IMR-90 (cell line): ENCODE measurements at regions not wholly inside any gene's neighbourhood (a gene's known extent, or its start where the extent isn't known, plus 50 kb on each side); places are given as distances from the start of the nearest gene placed in this dataset.

Experiments used
- ATAC-seq: fragments of 200-7000 bp; cut with Tn5 transposase; 2 replicates; pipeline ENCODE4 v1.9.1; 2020; ENCODE audit warnings: low read depth, mild to moderate bottlenecking, moderate library complexity
- BruUV-seq: library from RNA; stranded (reverse); fragments of 400-500 nt; replicated peaks from 2 replicates; lab custom pipeline; 2021; lab: Mats Ljungman, UMichigan
- CTCF ChIA-PET: fragments of 300-600 bp; formaldehyde crosslinking; extraction: SDS; loops from one replicate; lab custom pipeline; 2021; ENCODE audit warnings: antibody characterized with exemption; lab: Yijun Ruan, JAX
- POLR2A ChIA-PET: fragments of 300-600 bp; sonication (Branson Sonifier 250); formaldehyde crosslinking; loops from one replicate; lab custom pipeline; 2022; ENCODE audit warnings: antibody characterized with exemption; ENCODE audit not compliant: unreplicated experiment; lab: Charles Lee
- DNase-seq: peaks from one replicate; pipeline ENCODE4 v3.0.0; 2013
- H2AFZ ChIP-seq: replicated peaks from 2 replicates; pipeline ENCODE3; 2013; ENCODE audit warnings: low read length, mild to moderate bottlenecking; ENCODE audit not compliant: poor library complexity
- H2AK5ac ChIP-seq: 2 replicates; pipeline ENCODE4 v1.6.1; 2013; ENCODE audit warnings: low read depth, low read length, inconsistent platforms
- H2AK9ac ChIP-seq: replicated peaks from 2 replicates; pipeline ENCODE3; 2013; ENCODE audit warnings: mild to moderate bottlenecking, low read depth, low read length, moderate library complexity; ENCODE audit not compliant: poor library complexity
- H2BK120ac ChIP-seq: 2 replicates; pipeline ENCODE4 v1.6.1; 2013; ENCODE audit warnings: low read depth, low read length, inconsistent platforms
- H2BK15ac ChIP-seq: 3 replicates; pipeline ENCODE4 v1.6.1; 2013; ENCODE audit warnings: low read depth, low read length, inconsistent platforms
- H2BK20ac ChIP-seq: 2 replicates; pipeline ENCODE4 v1.6.1; 2013; ENCODE audit warnings: low read depth, mild to moderate bottlenecking, inconsistent platforms, low read length, moderate library complexity
- H2BK5ac ChIP-seq: 2 replicates; pipeline ENCODE4 v1.6.1; 2013; ENCODE audit warnings: mild to moderate bottlenecking, low read depth, low read length, inconsistent platforms; ENCODE audit not compliant: poor library complexity, severe bottlenecking
- H3K14ac ChIP-seq: replicated peaks from 2 replicates; pipeline ENCODE4 v1.6.1; 2013; ENCODE audit warnings: low read depth, low read length, inconsistent platforms
- H3K18ac ChIP-seq: 2 replicates; pipeline ENCODE4 v1.6.1; 2013; ENCODE audit warnings: low read depth, low read length, control low read depth
- H3K23ac ChIP-seq: 2 replicates; pipeline ENCODE4 v1.6.1; 2013; ENCODE audit warnings: low read depth, low read length, inconsistent platforms
- H3K27ac ChIP-seq: 2 replicates; pipeline ENCODE4 v1.5.1; 2013; ENCODE audit warnings: mild to moderate bottlenecking, control low read depth, low read length; ENCODE audit not compliant: insufficient read depth
- H3K27me3 ChIP-seq: 2 replicates; pipeline ENCODE4 v1.6.1; 2013; ENCODE audit warnings: low read length; ENCODE audit not compliant: control insufficient read depth, insufficient read depth
- H3K36me3 ChIP-seq: 2 replicates; pipeline ENCODE4 v1.6.1; 2013; ENCODE audit warnings: low read length, mixed read lengths; ENCODE audit not compliant: control insufficient read depth, insufficient read depth
- H3K4ac ChIP-seq: 2 replicates; pipeline ENCODE4 v1.6.1; 2013; ENCODE audit warnings: low read depth, low read length, inconsistent platforms
- H3K4me1 ChIP-seq: 2 replicates; pipeline ENCODE4 v1.6.1; 2013; ENCODE audit warnings: low read length, mixed read lengths; ENCODE audit not compliant: control insufficient read depth, insufficient read depth
- H3K4me2 ChIP-seq: 2 replicates; pipeline ENCODE4 v1.6.1; 2013; ENCODE audit warnings: low read depth, mild to moderate bottlenecking, control low read depth, low read length, moderate library complexity
- H3K4me3 ChIP-seq: 2 replicates; pipeline ENCODE4 v1.5.1; 2013; ENCODE audit warnings: low read depth, mild to moderate bottlenecking, control low read depth, low read length, moderate library complexity; ENCODE audit not compliant: insufficient read depth
- H3K56ac ChIP-seq: 2 replicates; pipeline ENCODE4 v1.6.1; 2013; ENCODE audit warnings: low read length, inconsistent platforms; ENCODE audit not compliant: insufficient read depth; ENCODE audit errors: extremely low read depth
- H3K79me1 ChIP-seq, 2 experiments: 2 replicates each; pipeline ENCODE4 v1.6.1; 2013; ENCODE audit warnings: low read length in 2 of 2, inconsistent platforms in 1 of 2, low read depth in 1 of 2
- H3K9ac ChIP-seq: 2 replicates; pipeline ENCODE4 v1.6.1; 2013; ENCODE audit warnings: low read depth, low read length, control low read depth
- H3K9me1 ChIP-seq: 2 replicates; pipeline ENCODE4 v1.6.1; 2013; ENCODE audit warnings: low read length, inconsistent platforms; ENCODE audit not compliant: insufficient read depth
- H3K9me3 ChIP-seq: 2 replicates; pipeline ENCODE4 v1.6.1; 2013; ENCODE audit warnings: low read length; ENCODE audit not compliant: control insufficient read depth, insufficient read depth
- H4K20me1 ChIP-seq: 2 replicates; pipeline ENCODE4 v1.6.1; 2013; ENCODE audit warnings: low read length, inconsistent platforms; ENCODE audit not compliant: insufficient read depth
- H4K5ac ChIP-seq: 2 replicates; pipeline ENCODE4 v1.6.1; 2013; ENCODE audit warnings: mild to moderate bottlenecking, low read depth, low read length, control low read depth
- H4K8ac ChIP-seq, 2 experiments: 2 replicates each; pipeline ENCODE4 v1.6.1; 2013; ENCODE audit warnings: low read depth in 2 of 2, low read length in 2 of 2, control low read depth in 1 of 2, inconsistent platforms in 1 of 2
- H4K91ac ChIP-seq: 2 replicates; pipeline ENCODE4 v1.6.1; 2013; ENCODE audit warnings: low read depth, low read length, inconsistent platforms; ENCODE audit not compliant: insufficient read depth
- BHLHE40 ChIP-seq: fragments of 150-350 bp; IDR thresholded peaks from 2 replicates; pipeline ENCODE4 v1.6.1; 2016; ENCODE audit warnings: mild to moderate bottlenecking, low read depth, low read length
- CEBPB ChIP-seq: IDR thresholded peaks from 2 replicates; pipeline ENCODE4 v1.6.1; 2012; ENCODE audit warnings: low read depth, low read length, improper control_type of control experiment
- CHD1 ChIP-seq: IDR thresholded peaks from 2 replicates; pipeline ENCODE4 v1.6.1; 2012; ENCODE audit warnings: low read depth, low read length, improper control_type of control experiment
- CTCF ChIP-seq: conservative IDR thresholded peaks from 2 replicates; pipeline ENCODE4 v1.5.1; 2012; ENCODE audit warnings: mild to moderate bottlenecking, low read depth, low read length, improper control_type of control experiment
- ELK1 ChIP-seq: fragments of 150-350 bp; IDR thresholded peaks from 2 replicates; pipeline ENCODE4 v1.6.1; 2016; ENCODE audit warnings: low read depth, mild to moderate bottlenecking, low read length, moderate library complexity, borderline replicate concordance
- FOS ChIP-seq: fragments of 150-350 bp; IDR thresholded peaks from 2 replicates; pipeline ENCODE4 v1.6.1; 2016; ENCODE audit warnings: low read depth, low read length
- MAFK ChIP-seq: IDR thresholded peaks from 2 replicates; pipeline ENCODE4 v1.6.1; 2012; ENCODE audit warnings: low read depth, low read length, improper control_type of control experiment
- MAZ ChIP-seq: IDR thresholded peaks from 2 replicates; pipeline ENCODE4 v1.6.1; 2012; ENCODE audit warnings: low read depth, mild to moderate bottlenecking, low read length, improper control_type of control experiment, moderate library complexity, borderline replicate concordance
- MXI1 ChIP-seq: IDR thresholded peaks from 2 replicates; pipeline ENCODE4 v1.6.1; 2012; ENCODE audit warnings: low read depth, mild to moderate bottlenecking, low read length, moderate library complexity, borderline replicate concordance
- NFE2L2 ChIP-seq: fragments of 150-350 bp; IDR thresholded peaks from 2 replicates; pipeline ENCODE4 v1.6.1; 2016; ENCODE audit warnings: low read depth, mild to moderate bottlenecking, low read length
- POLR2A ChIP-seq: IDR thresholded peaks from 2 replicates; pipeline ENCODE4 v1.6.1; 2012; ENCODE audit warnings: mild to moderate bottlenecking, low read depth, low read length
- RAD21 ChIP-seq: IDR thresholded peaks from 2 replicates; pipeline ENCODE4 v1.6.1; 2012; ENCODE audit warnings: low read length, improper control_type of control experiment
- RCOR1 ChIP-seq: IDR thresholded peaks from 2 replicates; pipeline ENCODE4 v1.6.1; 2012; ENCODE audit warnings: mild to moderate bottlenecking, low read length, improper control_type of control experiment; ENCODE audit not compliant: insufficient replicate concordance
- RFX5 ChIP-seq: IDR thresholded peaks from 2 replicates; pipeline ENCODE4 v1.8.0; 2012; ENCODE audit warnings: low read depth, mild to moderate bottlenecking, low read length, moderate library complexity
- SMC3 ChIP-seq: fragments of 150-350 bp; IDR thresholded peaks from 2 replicates; pipeline ENCODE4 v1.6.1; 2016; ENCODE audit warnings: low read depth, mild to moderate bottlenecking, antibody characterized with exemption, low read length, moderate library complexity
- USF2 ChIP-seq: fragments of 150-350 bp; IDR thresholded peaks from 2 replicates; pipeline ENCODE4 v1.6.1; 2017; ENCODE audit warnings: mild to moderate bottlenecking, antibody characterized with exemption, low read length, low read depth
- WGBS, 2 experiments: methylation state at CpG; one replicate each; pipeline versions ENCODE4 v1.1.5 to v1.1.7; 2013; ENCODE audit warnings: missing lambda C conversion rate in 2 of 2; ENCODE audit not compliant: insufficient read length in 1 of 2; ENCODE audit errors: extremely low coverage in 2 of 2; 5-methylcytosine and 5-hydroxymethylcytosine counted together
- dilution Hi-C: fragments of 300-500 bp; cut with HindIII; formaldehyde crosslinking; loops from one replicate; pipeline ENCODE4 v1.14.3; 2018; ENCODE audit warnings: low sequenced_read_pairs; ENCODE audit not compliant: unreplicated experiment
- in situ Hi-C: fragments of 300-500 bp; cut with MboI; formaldehyde crosslinking; loops from 3 replicates; pipeline ENCODE4 v1.14.3; 2019; ENCODE audit warnings: low sequenced_read_pairs, inconsistent platforms, mixed read lengths
- intact Hi-C: fragments of 100-400 bp; cut with micrococcal nuclease; formaldehyde crosslinking; loops from 2 replicates; pipeline ENCODE4 v1.10.0; 2022

- TF ChIP-seq RFX5 (no peak), MXI1 (no peak), CHD1 (no peak), FOS (no peak), USF2 (no peak), CEBPB (no peak), RCOR1 (no peak), POLR2A (no peak), ELK1 (no peak), SMC3 (no peak), NFE2L2 (no peak), BHLHE40 (no peak), MAZ (no peak), MAFK (no peak), CTCF (no peak), RAD21 (no peak)
- H3K9me3 ChIP-seq = no peaks in the 10 kb centered on the region
- H3K56ac ChIP-seq = no peak overlapping the region
- 0 out of 2 replicates have a peak, but pooled peaks cover 2% of the 10 kb centered on the region for H3K9me1 ChIP-seq
- no peak overlapping the region for H3K4me3 ChIP-seq
- no peaks in the 10 kb centered on the region for H3K36me3 ChIP-seq
- H2AFZ ChIP-seq = no peak overlapping the region
- H3K9ac ChIP-seq = no peak overlapping the region
- no peak overlapping the region for H2AK9ac ChIP-seq
- no peaks in the 10 kb centered on the region for H3K79me1 ChIP-seq
- no peak overlapping the region for H3K14ac ChIP-seq
- H3K4ac ChIP-seq = no peak overlapping the region
- POLR2A ChIA-PET = no interaction called here
- dilution Hi-C loops (no loop called here), in situ Hi-C loops (no loop called here), intact Hi-C loops (no loop called here)
- no peak overlapping the region for H2BK20ac ChIP-seq
- H3K4me2 ChIP-seq = no peak overlapping the region
- DNase-seq = no peak
- ATAC-seq = no peak
- H4K91ac ChIP-seq = no peak overlapping the region
- H3K27ac ChIP-seq = no peak overlapping the region
- no peak overlapping the region for H2AK5ac ChIP-seq
- no peak overlapping the region for H4K8ac ChIP-seq
- no peak overlapping the region for H4K5ac ChIP-seq
- BruUV-seq = no TSS peak
- H3K23ac ChIP-seq = no peak overlapping the region
- CTCF ChIA-PET = interaction anchor here (0.7 to 1.9 kb wide), 2 partner anchors 9 to 1237 kb away, joined by 3 to 7 read pairs; no protein-coding TSS in a partner anchor
- no peak overlapping the region for H2BK5ac ChIP-seq
- H3K18ac ChIP-seq = no peak overlapping the region
- H4K20me1 ChIP-seq = no peaks in the 10 kb centered on the region
- no peaks in the 10 kb centered on the region for H3K4me1 ChIP-seq
- no CpG with 5 or more reads among the region's 4 CpGs for WGBS, 2 experiments
- no peak overlapping the region for H2BK15ac ChIP-seq
- no peak overlapping the region for H2BK120ac ChIP-seq
- peaks cover 34% of the 10 kb centered on the region for H3K27me3 ChIP-seq
These were observed 113.6 kb downstream of the PDCL3 start for GRCh38 chr2:100676346-100676745.
